Heart left ventricle (tissue), 13 donors: ENCODE measurements at regions not wholly inside any gene's neighbourhood (a gene's known extent, or its start where the extent isn't known, plus 50 kb on each side); places are given as distances from the start of the nearest gene placed in this dataset.

Experiments used
- CTCF ChIP-seq, 12 donors: fragments of 200-600 bp; sonication (generic) in 4 of 12; IDR thresholded peaks; one replicate each; pipeline versions ENCODE4 v1.5.0 to v1.8.0; 2018 to 2022; ENCODE audit warnings: antibody characterized with exemption in 12 of 12, mild to moderate bottlenecking in 5 of 12
- POLR2A ChIP-seq, 2 donors: fragments of 450-650 bp; IDR thresholded peaks; one replicate each; pipeline ENCODE4 v1.6.1; 2017; ENCODE audit warnings: antibody characterized with exemption in 2 of 2, mild to moderate bottlenecking in 2 of 2, moderate library complexity in 2 of 2
- donor health status: ischemic (EF 13 %, LVEDD 7.1; RV severe dilation, severe dysfunction).
- donor health status: DM: no; HTN: yes; CAD: no.
- donor health status: DM: no; HTN: no; CAD: no.
- donor health status: ischemic (EF 25% LVEDD 6.9; RV normal size, moderate dysfunction).
- donor health status: ischemic (EF 25% LVEDD 5.7; RV mildly dilated, moderate dysfunction).
- donor health status: ischemic (EF 35%, LVEDD 5.7; RV mildly dilated, moderate dysfunction).
- donor health status: nonischemic (EF 11% LVEDD 7.7; RV severe dilation, severe dysfunction).
- donor health status: DM: yes; HTN: yes; CAD: no.
- donor health status: PGD.
- donor health status: ischemic (EF 29% LVEDD 5.4; RV normal size, mild dysfunction).
- donor health status: nonischemic (EF 23%, LVEDD 6.1; RV moderate dilation, normal function).

GRCh38 chr4:127203562-127204200, 429.1 kb upstream of the INTU start:
- no peak for TF ChIP-seq CTCF (IDR thresholded peaks at IDR 0.05)
- no peak for TF ChIP-seq POLR2A (IDR thresholded peaks at IDR 0.05)
